Vagina (tissue), 2 donors: ENCODE measurements at regions not wholly inside any gene's neighbourhood (a gene's known extent, or its start where the extent isn't known, plus 50 kb on each side); places are given as distances from the start of the nearest gene placed in this dataset.

Experiments used
- POLR2A ChIP-seq, 2 donors: fragments of 450-650 bp; IDR thresholded peaks; one replicate each; pipeline ENCODE4 v1.6.1; 2017; ENCODE audit warnings: antibody characterized with exemption in 2 of 2, mild to moderate bottlenecking in 2 of 2, moderate library complexity in 2 of 2
- TF ChIP-seq, protein P1 (sequence below), 3 experiments: fragments of 450-650 bp in 2 of 3; fragments of 200-600 bp in 1 of 3; sonication (generic) in 1 of 3; IDR thresholded peaks; one replicate each; pipeline ENCODE4 v1.5.1; 2017 to 2019; ENCODE audit warnings: antibody characterized with exemption in 3 of 3, mild to moderate bottlenecking in 2 of 3, moderate library complexity in 2 of 3

DNA sequence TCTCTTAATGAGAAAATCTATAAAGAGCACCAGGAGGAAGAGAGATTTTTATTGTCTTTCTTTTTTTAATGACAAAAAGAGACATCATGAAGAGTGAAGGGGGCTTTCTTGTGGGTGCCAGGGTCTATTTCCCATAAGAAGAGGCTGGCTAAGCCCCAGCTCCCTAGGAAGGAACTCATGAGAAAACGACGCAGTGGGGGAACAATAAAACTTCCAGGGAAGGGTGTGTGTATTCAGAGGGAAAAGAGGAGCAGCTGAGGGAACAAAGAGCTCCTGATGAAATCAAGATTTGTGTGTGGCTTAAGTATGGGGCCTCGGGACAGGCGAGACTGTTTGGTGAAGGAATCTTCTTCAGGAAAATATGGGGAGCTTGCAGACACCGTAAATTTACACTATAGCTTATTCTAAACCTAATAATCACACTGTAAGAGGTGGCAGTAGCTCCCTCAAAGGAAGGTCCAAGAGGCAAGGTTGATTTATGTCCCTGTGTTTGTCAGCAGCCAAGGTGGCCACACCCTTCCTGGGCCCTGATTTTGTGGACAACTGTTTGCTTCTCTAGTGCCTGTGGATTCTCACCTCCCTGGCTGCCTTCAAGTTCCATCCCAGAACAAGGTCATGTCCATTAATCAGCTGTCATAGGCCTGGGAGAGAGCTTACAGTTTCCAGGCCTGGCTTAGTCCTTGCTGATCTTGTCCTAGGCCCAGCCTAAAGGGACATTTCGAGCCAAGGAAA, 615.7 kb downstream of the INSC start:
- no peak for TF ChIP-seq POLR2A (IDR thresholded peaks at IDR 0.05)
- TF ChIP-seq, protein P1, sequence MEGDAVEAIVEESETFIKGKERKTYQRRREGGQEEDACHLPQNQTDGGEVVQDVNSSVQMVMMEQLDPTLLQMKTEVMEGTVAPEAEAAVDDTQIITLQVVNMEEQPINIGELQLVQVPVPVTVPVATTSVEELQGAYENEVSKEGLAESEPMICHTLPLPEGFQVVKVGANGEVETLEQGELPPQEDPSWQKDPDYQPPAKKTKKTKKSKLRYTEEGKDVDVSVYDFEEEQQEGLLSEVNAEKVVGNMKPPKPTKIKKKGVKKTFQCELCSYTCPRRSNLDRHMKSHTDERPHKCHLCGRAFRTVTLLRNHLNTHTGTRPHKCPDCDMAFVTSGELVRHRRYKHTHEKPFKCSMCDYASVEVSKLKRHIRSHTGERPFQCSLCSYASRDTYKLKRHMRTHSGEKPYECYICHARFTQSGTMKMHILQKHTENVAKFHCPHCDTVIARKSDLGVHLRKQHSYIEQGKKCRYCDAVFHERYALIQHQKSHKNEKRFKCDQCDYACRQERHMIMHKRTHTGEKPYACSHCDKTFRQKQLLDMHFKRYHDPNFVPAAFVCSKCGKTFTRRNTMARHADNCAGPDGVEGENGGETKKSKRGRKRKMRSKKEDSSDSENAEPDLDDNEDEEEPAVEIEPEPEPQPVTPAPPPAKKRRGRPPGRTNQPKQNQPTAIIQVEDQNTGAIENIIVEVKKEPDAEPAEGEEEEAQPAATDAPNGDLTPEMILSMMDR (IDR thresholded peaks at IDR 0.05), result no peak
